OCI-LY3 (cell line): ENCODE measurements at regions not wholly inside any gene's neighbourhood (a gene's known extent, or its start where the extent isn't known, plus 50 kb on each side); places are given as distances from the start of the nearest gene placed in this dataset.

Source experiments
- H2AFZ ChIP-seq: fragments of 200-600, 300-600 bp; shearing (Covaris generic); 2 replicates; pipeline ENCODE4 v1.6.0; 2014; ENCODE audit warnings: antibody characterized with exemption, low read depth, low read length
- H3K27ac ChIP-seq: fragments of 200-600, 300-600 bp; sonication (generic); 2 replicates; pipeline ENCODE4 v1.5.1; 2014; ENCODE audit warnings: mild to moderate bottlenecking, low read length, moderate library complexity, mixed read lengths
- H3K27me3 ChIP-seq: fragments of 200-600, 300-600 bp; sonication (generic); 2 replicates; pipeline ENCODE4 v1.6.1; 2014; ENCODE audit warnings: low read depth, low read length, mixed read lengths
- H3K36me3 ChIP-seq: fragments of 200-600, 300-600 bp; sonication (generic); replicated peaks from 2 replicates; pipeline ENCODE3; 2014; ENCODE audit warnings: low read depth, low read length, mixed read lengths
- H3K4me1 ChIP-seq: fragments of 300-600, 200-600 bp; sonication (generic); 2 replicates; pipeline ENCODE4 v1.6.1; 2014; ENCODE audit warnings: low read length, mixed read lengths
- H3K4me2 ChIP-seq: fragments of 200-600, 300-600 bp; sonication (generic); 2 replicates; pipeline ENCODE4 v1.6.1; 2014; ENCODE audit warnings: low read length, mixed read lengths
- H3K4me3 ChIP-seq: fragments of 300-600, 200-600 bp; sonication (generic); 2 replicates; pipeline ENCODE4 v1.5.1; 2014; ENCODE audit warnings: antibody characterized with exemption, mild to moderate bottlenecking, low read length, moderate library complexity
- H3K79me2 ChIP-seq: fragments of 300-600, 200-600 bp; shearing (Covaris generic); 2 replicates; pipeline ENCODE4 v1.6.1; 2014; ENCODE audit warnings: mild to moderate bottlenecking, low read length, mixed read lengths
- H3K9ac ChIP-seq: fragments of 300-600, 200-600 bp; shearing (Covaris generic); 2 replicates; pipeline ENCODE4 v1.6.0; 2014; ENCODE audit warnings: mild to moderate bottlenecking, low read length, moderate library complexity
- H3K9me3 ChIP-seq: fragments of 200-600, 300-600 bp; shearing (Covaris generic); 2 replicates; pipeline ENCODE4 v1.6.1; 2014; ENCODE audit warnings: low read length, mixed read lengths; ENCODE audit not compliant: insufficient read depth
- H4K20me1 ChIP-seq: fragments of 200-600, 300-600 bp; sonication (generic); 2 replicates; pipeline ENCODE4 v1.6.1; 2016; ENCODE audit warnings: low read length, mixed read lengths; ENCODE audit not compliant: insufficient read depth
- EZH2phosphoT487 ChIP-seq: fragments of 200-600 bp; shearing (Covaris generic); IDR thresholded peaks from 2 replicates; pipeline ENCODE4 v1.6.1; 2018; ENCODE audit warnings: antibody characterized with exemption, mixed run types, low read depth
- TF ChIP-seq, protein P1 (sequence below): fragments of 200-600, 300-600 bp; sonication (generic); IDR thresholded peaks from 2 replicates; pipeline ENCODE4 v1.5.1; 2014; ENCODE audit warnings: antibody characterized with exemption, low read length, low read depth

- Histone ChIP-seq H3K27me3 (no peaks in the 10 kb centered on the region), H2AFZ (no peak overlapping the region), H3K36me3 (no peaks in the 10 kb centered on the region), H4K20me1 (no peaks in the 10 kb centered on the region), H3K4me3 (no peak overlapping the region), H3K27ac (no peak overlapping the region), H3K9ac (no peak overlapping the region), H3K79me2 (no peaks in the 10 kb centered on the region), H3K9me3 (no peaks in the 10 kb centered on the region), H3K4me2 (no peak overlapping the region), H3K4me1 (peaks cover 16% of the 10 kb centered on the region)
- TF ChIP-seq, protein P1, sequence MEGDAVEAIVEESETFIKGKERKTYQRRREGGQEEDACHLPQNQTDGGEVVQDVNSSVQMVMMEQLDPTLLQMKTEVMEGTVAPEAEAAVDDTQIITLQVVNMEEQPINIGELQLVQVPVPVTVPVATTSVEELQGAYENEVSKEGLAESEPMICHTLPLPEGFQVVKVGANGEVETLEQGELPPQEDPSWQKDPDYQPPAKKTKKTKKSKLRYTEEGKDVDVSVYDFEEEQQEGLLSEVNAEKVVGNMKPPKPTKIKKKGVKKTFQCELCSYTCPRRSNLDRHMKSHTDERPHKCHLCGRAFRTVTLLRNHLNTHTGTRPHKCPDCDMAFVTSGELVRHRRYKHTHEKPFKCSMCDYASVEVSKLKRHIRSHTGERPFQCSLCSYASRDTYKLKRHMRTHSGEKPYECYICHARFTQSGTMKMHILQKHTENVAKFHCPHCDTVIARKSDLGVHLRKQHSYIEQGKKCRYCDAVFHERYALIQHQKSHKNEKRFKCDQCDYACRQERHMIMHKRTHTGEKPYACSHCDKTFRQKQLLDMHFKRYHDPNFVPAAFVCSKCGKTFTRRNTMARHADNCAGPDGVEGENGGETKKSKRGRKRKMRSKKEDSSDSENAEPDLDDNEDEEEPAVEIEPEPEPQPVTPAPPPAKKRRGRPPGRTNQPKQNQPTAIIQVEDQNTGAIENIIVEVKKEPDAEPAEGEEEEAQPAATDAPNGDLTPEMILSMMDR = no peak
- no peak for TF ChIP-seq EZH2phosphoT487
Measured at GRCh38 chr15:60257591-60258159, 140.1 kb downstream of the ANXA2 start.

GRCh38 chr15:60259469-60259868, 138.3 kb downstream of the ANXA2 start:
- Histone ChIP-seq H3K4me2 (no peak overlapping the region), H3K36me3 (no peaks in the 10 kb centered on the region)
- no peak for TF ChIP-seq EZH2phosphoT487
- TF ChIP-seq, protein P1 = no peak

GRCh38 chr15:60264088-60264487, 133.7 kb downstream of the ANXA2 start:
- Histone ChIP-seq H4K20me1 (no peaks in the 10 kb centered on the region), H3K27ac (no peak overlapping the region), H3K36me3 (no peaks in the 10 kb centered on the region), H3K79me2 (no peaks in the 10 kb centered on the region), H3K4me1 (peaks cover 7% of the 10 kb centered on the region; the same call in 1 of the 2 replicates), H3K9me3 (no peaks in the 10 kb centered on the region), H3K27me3 (peaks cover 16% of the 10 kb centered on the region), H3K4me2 (no peak overlapping the region), H3K4me3 (no peak overlapping the region), H2AFZ (no peak overlapping the region), H3K9ac (no peak overlapping the region)
- no peak for TF ChIP-seq EZH2phosphoT487
- TF ChIP-seq, protein P1 = no peak

More at GRCh38 chr15:60259469-60259868, 138.3 kb downstream of the ANXA2 start:
- H4K20me1 ChIP-seq = no peaks in the 10 kb centered on the region
- H3K4me1 ChIP-seq = peaks cover 15% of the 10 kb centered on the region
- no peaks in the 10 kb centered on the region for H3K79me2 ChIP-seq
- H3K9ac ChIP-seq = no peak overlapping the region
- no peak overlapping the region for H3K4me3 ChIP-seq
- H3K27me3 ChIP-seq = peaks cover 4% of the 10 kb centered on the region; the same call in 1 of the 2 replicates
- H3K27ac ChIP-seq = no peak overlapping the region
- no peak overlapping the region for H2AFZ ChIP-seq
- H3K9me3 ChIP-seq = no peaks in the 10 kb centered on the region

DNA sequence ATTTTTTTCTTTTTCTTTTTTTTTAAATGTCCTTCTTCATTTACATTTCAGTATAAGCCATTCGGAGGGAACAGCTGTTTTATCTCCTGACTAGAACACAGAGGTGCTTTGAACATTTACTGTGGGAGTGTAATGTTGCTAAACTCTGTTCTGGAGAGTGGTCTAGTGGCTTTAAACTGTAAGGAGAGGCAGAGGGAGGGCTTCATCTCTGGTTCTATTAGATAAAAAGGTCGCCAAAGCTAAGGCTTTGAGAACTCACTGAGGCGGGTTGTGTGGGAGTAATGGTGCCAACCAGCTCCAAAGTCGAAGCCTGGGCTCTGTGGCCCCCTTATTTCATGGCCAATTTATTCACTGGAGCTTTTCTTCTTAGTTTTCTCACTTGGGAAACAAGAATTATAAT, 133.2 kb downstream of the ANXA2 start:
- no peaks in the 10 kb centered on the region for H4K20me1 ChIP-seq
- TF ChIP-seq, protein P1 = no peak
- no peak for TF ChIP-seq EZH2phosphoT487
- peaks cover 16% of the 10 kb centered on the region for H3K27me3 ChIP-seq
- H3K9ac ChIP-seq = no peak overlapping the region
- no peak overlapping the region for H3K4me3 ChIP-seq
- no peaks in the 10 kb centered on the region for H3K79me2 ChIP-seq
- no peak overlapping the region for H3K4me2 ChIP-seq
- H3K4me1 ChIP-seq = peaks cover 7% of the 10 kb centered on the region; the same call in 1 of the 2 replicates
- no peak overlapping the region for H2AFZ ChIP-seq
- no peak overlapping the region for H3K27ac ChIP-seq
- H3K36me3 ChIP-seq = no peaks in the 10 kb centered on the region
- no peaks in the 10 kb centered on the region for H3K9me3 ChIP-seq
